ENCODE measurements at regions not wholly inside any gene's neighbourhood (a gene's known extent, or its start where the extent isn't known, plus 50 kb on each side); places are given as distances from the start of the nearest gene placed in this dataset.
A peak's percentile ranks its signal among the peaks of the same experiment; 100 is the strongest.

GRCh38 chr5:129163810-129164378, 69.3 kb downstream of the ISOC1 start:
- DNase-seq (ENCODE audit: low spot score) = no peak
- BruUV-seq (replicated peaks) = no TSS peak
- Histone ChIP-seq H3K9me3 (ENCODE audit: low read depth, low read length, poor library complexity, severe bottlenecking) (peaks cover 4% of the 10 kb centered on the region), H3K4me1 (ENCODE audit: insufficient read depth, low read length, poor library complexity, severe bottlenecking) (no peaks in the 10 kb centered on the region), H3K27me3 (replicated peaks; ENCODE audit: insufficient read depth, low read depth, low read length, poor library complexity) (no peaks in the 10 kb centered on the region), H3K36me3 (ENCODE audit: insufficient read depth, low read length, poor library complexity, severe bottlenecking) (no peaks in the 10 kb centered on the region), H3K4me3 (ENCODE audit: low read depth, low read length, poor library complexity, severe bottlenecking) (no peak overlapping the region), H3K27ac (ENCODE audit: low read depth, low read length, poor library complexity, severe bottlenecking) (no peak overlapping the region)
- no peak for TF ChIP-seq EZH2 (IDR thresholded peaks at IDR 0.05; ENCODE audit: borderline replicate concordance, low read depth, low read length, poor library complexity, severe bottlenecking)
- POLR2A ChIA-PET (ENCODE audit: low non-redundant PET) = no interaction called here
- CTCF ChIA-PET = no interaction called here
- intact Hi-C loops (cut with micrococcal nuclease; ENCODE audit: unreplicated experiment) = no loop called here

- Histone ChIP-seq H3K27ac (ENCODE audit: low read depth, low read length, poor library complexity, severe bottlenecking) (no peak overlapping the region), H3K27me3 (replicated peaks; ENCODE audit: insufficient read depth, low read depth, low read length, poor library complexity) (no peaks in the 10 kb centered on the region), H3K4me1 (ENCODE audit: insufficient read depth, low read length, poor library complexity, severe bottlenecking) (no peaks in the 10 kb centered on the region), H3K36me3 (ENCODE audit: insufficient read depth, low read length, poor library complexity, severe bottlenecking) (no peaks in the 10 kb centered on the region), H3K4me3 (ENCODE audit: low read depth, low read length, poor library complexity, severe bottlenecking) (no peak overlapping the region), H3K9me3 (ENCODE audit: low read depth, low read length, poor library complexity, severe bottlenecking) (no peaks in the 10 kb centered on the region)
- DNase-seq (ENCODE audit: low spot score) = no peak
- intact Hi-C loops (cut with micrococcal nuclease; ENCODE audit: unreplicated experiment) = no loop called here
- ChIA-PET CTCF (no interaction called here), POLR2A (ENCODE audit: low non-redundant PET) (no interaction called here)
- TF ChIP-seq EZH2 (IDR thresholded peaks at IDR 0.05; ENCODE audit: borderline replicate concordance, low read depth, low read length, poor library complexity, severe bottlenecking) (no peak), CTCF (conservative IDR thresholded peaks at IDR 0.05; ENCODE audit: low read depth, low read length) (no peak)
- BruUV-seq (replicated peaks) = no TSS peak
These were observed 75.5 kb downstream of the ISOC1 start for GRCh38 chr5:129170050-129170449.

GRCh38 chr5:129171194-129171944, 76.8 kb downstream of the ISOC1 start:
- H3K27ac ChIP-seq (ENCODE audit: low read depth, low read length, poor library complexity, severe bottlenecking) = no peak overlapping the region
- ChIA-PET CTCF (no interaction called here), POLR2A (ENCODE audit: low non-redundant PET) (no interaction called here)
- no peaks in the 10 kb centered on the region for H3K4me1 ChIP-seq (ENCODE audit: insufficient read depth, low read length, poor library complexity, severe bottlenecking)
- no peak overlapping the region for H3K4me3 ChIP-seq (ENCODE audit: low read depth, low read length, poor library complexity, severe bottlenecking)
- intact Hi-C loops (cut with micrococcal nuclease; ENCODE audit: unreplicated experiment) = no loop called here
- no TSS peak for BruUV-seq (replicated peaks)
- TF ChIP-seq CTCF (conservative IDR thresholded peaks at IDR 0.05; ENCODE audit: low read depth, low read length) = no peak
- no peak for TF ChIP-seq EZH2 (IDR thresholded peaks at IDR 0.05; ENCODE audit: borderline replicate concordance, low read depth, low read length, poor library complexity, severe bottlenecking)
- H3K36me3 ChIP-seq (ENCODE audit: insufficient read depth, low read length, poor library complexity, severe bottlenecking) = no peaks in the 10 kb centered on the region
- DNase-seq (ENCODE audit: low spot score) = no peak
- H3K27me3 ChIP-seq (replicated peaks; ENCODE audit: insufficient read depth, low read depth, low read length, poor library complexity) = no peaks in the 10 kb centered on the region
- no peaks in the 10 kb centered on the region for H3K9me3 ChIP-seq (ENCODE audit: low read depth, low read length, poor library complexity, severe bottlenecking)

- ChIA-PET POLR2A (ENCODE audit: low non-redundant PET) (no interaction called here), CTCF (no interaction called here)
- BruUV-seq (replicated peaks) = no TSS peak
- no peaks in the 10 kb centered on the region for H3K9me3 ChIP-seq (ENCODE audit: low read depth, low read length, poor library complexity, severe bottlenecking)
- H3K36me3 ChIP-seq (ENCODE audit: insufficient read depth, low read length, poor library complexity, severe bottlenecking) = no peaks in the 10 kb centered on the region
- intact Hi-C loops (cut with micrococcal nuclease; ENCODE audit: unreplicated experiment) = no loop called here
- no peaks in the 10 kb centered on the region for H3K4me1 ChIP-seq (ENCODE audit: insufficient read depth, low read length, poor library complexity, severe bottlenecking)
- H3K4me3 ChIP-seq (ENCODE audit: low read depth, low read length, poor library complexity, severe bottlenecking) = no peak overlapping the region
- DNase-seq (ENCODE audit: low spot score) = peak; percentile 12
- H3K27me3 ChIP-seq (replicated peaks; ENCODE audit: insufficient read depth, low read depth, low read length, poor library complexity) = no peaks in the 10 kb centered on the region
- TF ChIP-seq CTCF (conservative IDR thresholded peaks at IDR 0.05; ENCODE audit: low read depth, low read length) (peak; percentile 34; the same call in 1 of the 2 replicates), EZH2 (IDR thresholded peaks at IDR 0.05; ENCODE audit: borderline replicate concordance, low read depth, low read length, poor library complexity, severe bottlenecking) (no peak)
- no peak overlapping the region for H3K27ac ChIP-seq (ENCODE audit: low read depth, low read length, poor library complexity, severe bottlenecking)
These were observed 78.0 kb downstream of the ISOC1 start for GRCh38 chr5:129172580-129172979.

Measured in A673 (cell line).